Thymus (tissue), 11 donors: ENCODE measurements at regions not wholly inside any gene's neighbourhood (a gene's known extent, or its start where the extent isn't known, plus 50 kb on each side); places are given as distances from the start of the nearest gene placed in this dataset.

Source experiments
- DNase-seq, 9 donors: peaks; one replicate each; pipeline ENCODE4 v3.0.0-alpha.2; 2013; ENCODE audit warnings: low spot score in 9 of 9, low read depth in 6 of 9, missing footprints in 1 of 9
- H3K27ac ChIP-seq, 2 donors: one replicate each; pipeline ENCODE4 v1.5.1; 2013; ENCODE audit warnings: control low read depth in 1 of 2, low read depth in 1 of 2, low read length in 1 of 2, mild to moderate bottlenecking in 1 of 2, moderate library complexity in 1 of 2
- H3K27me3 ChIP-seq, 2 donors: one replicate each; pipeline ENCODE4 v1.5.1; 2013; ENCODE audit warnings: low read length in 1 of 2; ENCODE audit not compliant: control insufficient read depth in 2 of 2, insufficient read depth in 1 of 2
- H3K36me3 ChIP-seq, 2 donors: one replicate each; pipeline ENCODE4 v1.5.1; 2013; ENCODE audit warnings: low read length in 1 of 2, mild to moderate bottlenecking in 1 of 2, moderate library complexity in 1 of 2; ENCODE audit not compliant: control insufficient read depth in 2 of 2, insufficient read depth in 2 of 2
- H3K4me1 ChIP-seq, 2 donors: one replicate each; pipeline ENCODE4 v1.5.1; 2013; ENCODE audit warnings: low read length in 2 of 2; ENCODE audit not compliant: control insufficient read depth in 2 of 2, insufficient read depth in 2 of 2
- H3K4me3 ChIP-seq, 2 donors: one replicate each; pipeline ENCODE4 v1.5.1; 2013; ENCODE audit warnings: low read length in 2 of 2, control low read depth in 1 of 2, mild to moderate bottlenecking in 1 of 2
- H3K9me3 ChIP-seq, 2 donors: one replicate each; pipeline ENCODE4 v1.5.1; 2013; ENCODE audit warnings: low read length in 1 of 2, mild to moderate bottlenecking in 1 of 2; ENCODE audit not compliant: control insufficient read depth in 2 of 2, insufficient read depth in 1 of 2
- WGBS: extraction: QIAGEN DNeasy Blood & Tissue Kit; methylation state at CpG from one replicate; pipeline ENCODE4 v1.1.7; 2013; 5-methylcytosine and 5-hydroxymethylcytosine counted together
- donor health status: healthy.

DNA sequence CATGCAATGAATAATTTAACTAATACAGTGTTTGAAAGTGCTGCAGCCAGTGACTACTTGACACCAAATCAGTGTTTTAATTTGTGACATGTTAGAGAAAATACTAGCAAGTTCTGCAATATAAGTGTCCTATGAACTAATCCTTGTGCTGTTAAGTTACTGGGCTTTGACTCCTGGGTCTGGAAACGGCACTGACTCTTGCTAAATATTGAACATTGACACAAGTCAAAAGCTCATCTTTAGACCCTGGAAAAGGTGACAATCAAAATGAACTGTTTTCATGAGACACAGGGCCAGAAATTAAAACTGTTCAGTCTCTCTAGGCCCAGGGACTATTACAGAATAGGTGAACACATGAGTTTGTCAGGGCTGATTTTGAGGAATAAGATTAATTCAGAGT, 268.1 kb downstream of the IPO8 start:
- Histone ChIP-seq H3K9me3 (peaks cover 0 to 3% of the 10 kb centered on the region in 2 donors), H3K27ac (no peak overlapping the region), H3K36me3 (no peaks in the 10 kb centered on the region), H3K27me3 (no peaks in the 10 kb centered on the region), H3K4me3 (no peak overlapping the region), H3K4me1 (no peaks in the 10 kb centered on the region)
- DNase-seq = no peak
- 86% methylated on average over 1 of the region's 1 CpG for WGBS

DNA sequence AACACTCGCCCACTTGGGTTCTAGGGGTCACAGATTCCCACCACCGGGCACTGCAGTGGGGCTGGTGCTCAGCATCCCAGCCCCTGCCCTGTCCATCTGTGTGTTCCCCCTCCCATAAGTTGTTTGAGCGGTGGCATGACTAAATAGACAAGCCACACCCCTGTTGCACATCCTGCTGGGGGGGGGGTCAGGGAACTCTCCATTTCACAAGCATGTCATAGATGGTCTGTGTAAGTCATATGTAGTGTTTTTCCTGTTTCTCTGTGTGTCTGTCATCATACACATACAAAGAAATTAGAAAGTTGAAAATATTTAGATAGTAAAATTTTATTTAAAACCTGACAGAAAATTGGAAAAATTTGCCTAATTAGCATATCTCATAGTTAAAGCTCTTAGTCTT, 270.2 kb downstream of the IPO8 start:
- no peaks in the 10 kb centered on the region for H3K4me1 ChIP-seq
- H3K27me3 ChIP-seq = no peaks in the 10 kb centered on the region
- H3K36me3 ChIP-seq = no peaks in the 10 kb centered on the region
- no peak overlapping the region for H3K4me3 ChIP-seq
- H3K27ac ChIP-seq = no peak overlapping the region
- 88% methylated on average over 3 of the region's 3 CpGs for WGBS
- no peak for DNase-seq
- peaks cover 0 to 6% of the 10 kb centered on the region in 2 donors for H3K9me3 ChIP-seq

DNA sequence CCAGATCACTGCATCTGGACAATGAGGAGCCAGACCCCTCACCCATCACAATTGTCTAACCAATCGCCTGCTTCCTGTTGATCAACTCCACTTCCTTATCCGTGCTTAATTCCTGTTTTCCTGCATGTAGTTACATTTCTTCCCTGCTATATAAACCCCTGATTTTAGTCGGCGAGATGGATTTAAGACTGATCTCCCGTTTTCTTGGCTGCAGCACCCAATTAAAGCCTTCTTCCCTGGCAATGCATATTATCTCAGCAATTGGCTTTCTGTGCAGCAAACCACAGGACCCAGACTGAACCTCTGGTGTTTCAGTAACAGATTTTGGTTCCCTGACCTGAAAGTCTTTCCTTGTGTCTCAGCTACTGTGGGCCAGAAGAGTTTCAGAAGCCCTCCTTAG, 272.3 kb downstream of the IPO8 start:
- no peak overlapping the region for H3K4me3 ChIP-seq
- WGBS = 88% methylated on average over 5 of the region's 5 CpGs

GRCh38 chr12:30422844-30423243, 272.8 kb downstream of the IPO8 start:
- no peak for DNase-seq
- Histone ChIP-seq H3K27ac (no peak overlapping the region), H3K4me1 (no peaks in the 10 kb centered on the region), H3K9me3 (peaks cover 0 to 6% of the 10 kb centered on the region in 2 donors), H3K4me3 (no peak overlapping the region), H3K27me3 (no peaks in the 10 kb centered on the region), H3K36me3 (no peaks in the 10 kb centered on the region)
- 83% methylated on average over 1 of the region's 1 CpG for WGBS

More for the DNA sequence above, 272.3 kb downstream of the IPO8 start:
- Histone ChIP-seq H3K9me3 (peaks cover 0 to 6% of the 10 kb centered on the region in 2 donors), H3K4me1 (no peaks in the 10 kb centered on the region), H3K27ac (no peak overlapping the region), H3K36me3 (no peaks in the 10 kb centered on the region), H3K27me3 (no peaks in the 10 kb centered on the region)
- DNase-seq = no peak

DNA sequence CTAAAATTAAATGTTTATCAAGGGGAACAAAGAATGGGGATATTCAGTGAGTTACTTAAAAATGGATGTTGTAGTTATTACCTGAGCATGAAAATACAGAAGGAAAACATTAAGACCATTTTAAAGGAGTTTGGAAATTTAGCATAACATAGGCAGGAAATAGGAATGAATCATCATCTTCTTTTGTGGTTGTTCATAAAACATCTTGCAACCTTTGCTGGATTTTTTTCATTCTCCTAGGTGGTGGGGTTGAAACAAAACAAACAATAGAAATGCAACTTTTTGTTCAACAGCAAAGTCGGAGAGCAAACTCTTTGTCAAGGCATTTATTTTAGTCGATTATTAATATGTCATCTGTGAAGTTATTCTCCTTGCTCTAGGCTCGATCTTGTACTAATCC, 275.1 kb downstream of the IPO8 start:
- 91% methylated on average over 3 of the region's 3 CpGs for WGBS
- H3K27me3 ChIP-seq = no peaks in the 10 kb centered on the region

GRCh38 chr12:30417697-30418231, 277.9 kb downstream of the IPO8 start:
- H3K27ac ChIP-seq = no peak overlapping the region
- H3K9me3 ChIP-seq = peaks cover 0 to 6% of the 10 kb centered on the region in 2 donors
- no peak overlapping the region for H3K4me3 ChIP-seq
- no peaks in the 10 kb centered on the region for H3K27me3 ChIP-seq
- no peaks in the 10 kb centered on the region for H3K36me3 ChIP-seq
- 92% methylated on average over 5 of the region's 5 CpGs for WGBS
- DNase-seq = no peak
- no peaks in the 10 kb centered on the region for H3K4me1 ChIP-seq

More for the DNA sequence above, 275.1 kb downstream of the IPO8 start:
- H3K36me3 ChIP-seq = no peaks in the 10 kb centered on the region
- H3K27ac ChIP-seq = no peak overlapping the region
- no peak overlapping the region for H3K4me3 ChIP-seq
- H3K4me1 ChIP-seq = no peaks in the 10 kb centered on the region
- no peak for DNase-seq
- peaks cover 0 to 6% of the 10 kb centered on the region in 2 donors for H3K9me3 ChIP-seq

DNA sequence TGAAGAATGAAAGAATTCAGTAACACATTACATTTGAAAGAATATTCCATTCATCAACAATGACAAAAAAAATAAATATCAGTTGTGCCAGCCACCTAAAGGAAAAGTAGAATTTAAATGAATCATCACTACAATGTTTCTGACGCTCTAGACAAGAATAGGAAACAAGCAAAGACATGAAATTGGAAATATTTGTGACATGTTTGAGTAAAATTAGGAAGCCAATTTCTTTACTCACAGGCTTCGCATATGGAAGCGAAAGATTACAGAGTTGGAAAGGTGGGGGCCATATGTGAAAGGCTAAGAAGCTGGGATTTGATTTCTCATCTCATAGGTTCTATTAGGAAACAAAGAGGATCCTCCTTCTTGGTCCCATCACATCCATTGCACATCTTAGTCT, 279.0 kb downstream of the IPO8 start:
- no peaks in the 10 kb centered on the region for H3K36me3 ChIP-seq
- DNase-seq = no peak
- peaks cover 0 to 4% of the 10 kb centered on the region in 2 donors for H3K9me3 ChIP-seq
- H3K27me3 ChIP-seq = no peaks in the 10 kb centered on the region
- no peak overlapping the region for H3K27ac ChIP-seq
- 93% methylated on average over 3 of the region's 3 CpGs for WGBS
- no peak overlapping the region for H3K4me3 ChIP-seq
- H3K4me1 ChIP-seq = no peaks in the 10 kb centered on the region

- H3K4me1 ChIP-seq = no peaks in the 10 kb centered on the region
- no peak overlapping the region for H3K27ac ChIP-seq
- no peak for DNase-seq
- H3K9me3 ChIP-seq = peaks cover 0 to 4% of the 10 kb centered on the region in 2 donors
- no peaks in the 10 kb centered on the region for H3K27me3 ChIP-seq
- H3K36me3 ChIP-seq = no peaks in the 10 kb centered on the region
- 89% methylated on average over 4 of the region's 4 CpGs for WGBS
- H3K4me3 ChIP-seq = no peak overlapping the region
Measured at GRCh38 chr12:30415777-30416176, 279.9 kb downstream of the IPO8 start.

GRCh38 chr12:30414507-30414906, 281.2 kb downstream of the IPO8 start:
- Histone ChIP-seq H3K27ac (no peak overlapping the region), H3K9me3 (peaks cover 0 to 4% of the 10 kb centered on the region in 2 donors), H3K36me3 (no peaks in the 10 kb centered on the region), H3K4me3 (no peak overlapping the region), H3K4me1 (no peaks in the 10 kb centered on the region), H3K27me3 (no peaks in the 10 kb centered on the region)
- DNase-seq = no peak

GRCh38 chr12:30400349-30400748, 295.3 kb downstream of the IPO8 start:
- Histone ChIP-seq H3K4me3 (no peak overlapping the region), H3K4me1 (no peaks in the 10 kb centered on the region), H3K36me3 (no peaks in the 10 kb centered on the region), H3K9me3 (peaks cover 0 to 9% of the 10 kb centered on the region in 2 donors), H3K27ac (no peak overlapping the region), H3K27me3 (no peaks in the 10 kb centered on the region)
- DNase-seq = no peak
